ENCODE measurements at regions not wholly inside any gene's neighbourhood (a gene's known extent, or its start where the extent isn't known, plus 50 kb on each side); places are given as distances from the start of the nearest gene placed in this dataset.
"Not testable (repeated sequence)": the region's sequence is repeated elsewhere in the genome, so short reads cannot be mapped to it uniquely, and the experiment has no call there.

DNA sequence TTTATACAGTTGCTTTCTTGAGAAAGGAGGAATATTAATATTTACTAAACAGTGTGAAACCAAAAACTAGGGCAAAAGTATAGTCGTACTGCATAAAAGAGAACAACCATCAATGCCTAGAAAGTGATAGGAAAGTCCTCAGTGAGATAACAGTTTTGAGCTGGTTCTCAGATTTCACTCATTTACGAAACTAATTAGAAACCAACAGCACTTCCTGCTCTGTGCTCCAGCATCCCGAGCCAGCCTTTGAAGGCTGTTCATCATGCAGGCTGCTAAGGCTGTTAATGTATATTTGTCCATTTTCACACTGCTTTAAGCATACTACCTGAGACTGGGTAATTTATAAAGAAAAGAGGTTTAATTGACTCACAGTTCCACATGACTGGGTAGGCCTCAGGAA is 2039.9 kb downstream of the EFNA5 start:
- DNase-seq = no peak

DNA sequence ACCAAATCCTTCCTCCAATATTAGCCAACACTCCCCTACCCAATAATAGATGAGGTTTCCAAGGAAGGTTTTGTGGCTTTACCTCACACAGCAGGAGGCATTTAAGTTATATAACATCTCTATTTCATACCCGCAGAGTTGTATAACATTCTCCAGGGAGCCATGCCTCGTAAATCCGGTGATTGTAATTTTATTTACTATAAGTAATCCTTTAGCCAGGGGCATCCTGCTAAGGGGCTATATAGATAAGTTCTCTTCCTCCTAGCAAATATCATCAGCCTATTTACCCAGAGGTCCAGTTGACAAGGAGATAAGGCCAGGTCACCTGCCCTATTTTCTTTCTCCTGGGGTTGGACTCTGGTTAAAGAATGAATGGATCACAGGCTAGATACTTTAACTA is 2051.0 kb downstream of the EFNA5 start:
- no peak for DNase-seq

DNA sequence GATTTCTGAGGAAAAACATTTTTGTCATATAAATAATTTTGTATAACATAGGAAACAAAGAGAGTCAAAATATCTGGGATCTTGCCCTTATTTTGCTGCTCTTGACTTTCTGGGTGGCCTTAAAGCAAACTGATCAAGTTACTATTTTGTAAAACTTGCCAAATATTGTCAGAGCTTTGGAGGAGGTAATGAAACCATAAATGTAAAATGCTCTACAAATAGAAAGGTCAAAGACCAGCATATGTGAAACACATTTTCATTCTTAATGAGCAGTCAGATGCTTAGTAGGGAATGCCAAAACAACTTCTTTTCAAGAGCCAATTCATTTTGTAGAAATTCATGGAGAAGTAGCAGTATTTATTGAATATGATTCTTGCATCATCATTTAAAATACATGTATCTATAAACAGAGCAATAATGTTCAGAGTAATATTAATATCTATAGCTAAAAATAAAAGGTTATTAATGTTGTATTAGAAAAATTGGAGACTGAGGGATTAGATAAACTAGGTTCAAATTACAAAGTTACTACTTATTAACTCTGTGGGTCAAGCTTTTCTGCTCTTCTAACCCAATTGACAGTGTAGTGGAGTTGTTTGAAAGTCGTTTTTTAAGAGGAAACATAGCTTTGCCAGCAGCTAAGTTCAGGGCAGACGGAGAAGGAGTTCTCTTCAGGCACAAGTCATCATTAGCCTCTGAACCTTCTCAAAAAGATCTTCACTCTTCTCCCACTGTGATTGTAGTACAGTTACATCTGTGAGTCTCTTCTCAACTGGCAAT is 2053.1 kb downstream of the EFNA5 start:
- no peak for DNase-seq

DNA sequence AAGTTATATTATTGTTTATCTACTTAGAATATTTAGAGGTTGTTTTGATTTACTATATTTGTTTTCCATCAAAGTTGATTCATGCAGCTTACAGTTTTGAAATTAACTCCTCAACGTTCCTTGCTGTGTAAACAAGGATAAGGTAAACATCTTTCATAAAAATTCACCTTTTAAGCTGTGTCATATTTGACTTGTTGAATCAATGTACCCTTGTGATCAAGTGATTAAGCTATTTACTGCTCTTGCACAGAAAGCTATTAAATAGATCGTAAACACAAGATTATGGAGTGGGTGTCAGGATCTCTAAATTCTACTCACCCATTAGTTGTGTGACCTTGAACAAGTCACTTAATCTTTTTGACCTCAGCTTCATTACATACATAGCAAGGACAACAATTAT is 2054.0 kb upstream of the NUDT12 start:
- DNase-seq = no peak

DNA sequence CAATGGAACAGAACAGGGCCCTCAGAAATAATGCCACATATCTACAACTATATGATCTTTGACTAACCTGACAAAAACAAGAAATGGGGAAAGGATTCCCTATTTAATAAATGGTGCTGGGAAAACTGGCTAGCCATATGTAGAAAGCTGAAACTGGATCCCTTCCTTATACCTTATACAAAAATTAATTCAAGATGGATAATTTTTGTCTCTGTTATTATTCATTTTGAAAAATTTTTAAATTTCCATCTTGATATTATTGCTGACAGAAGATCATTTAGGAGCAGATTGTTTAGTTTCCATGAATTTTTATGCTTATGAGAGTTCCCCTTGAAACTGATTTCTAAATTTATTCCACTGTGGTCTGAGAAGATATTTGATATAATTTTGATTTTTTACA is 2039.8 kb upstream of the NUDT12 start:
- DNase-seq = not testable (repeated sequence)

DNA sequence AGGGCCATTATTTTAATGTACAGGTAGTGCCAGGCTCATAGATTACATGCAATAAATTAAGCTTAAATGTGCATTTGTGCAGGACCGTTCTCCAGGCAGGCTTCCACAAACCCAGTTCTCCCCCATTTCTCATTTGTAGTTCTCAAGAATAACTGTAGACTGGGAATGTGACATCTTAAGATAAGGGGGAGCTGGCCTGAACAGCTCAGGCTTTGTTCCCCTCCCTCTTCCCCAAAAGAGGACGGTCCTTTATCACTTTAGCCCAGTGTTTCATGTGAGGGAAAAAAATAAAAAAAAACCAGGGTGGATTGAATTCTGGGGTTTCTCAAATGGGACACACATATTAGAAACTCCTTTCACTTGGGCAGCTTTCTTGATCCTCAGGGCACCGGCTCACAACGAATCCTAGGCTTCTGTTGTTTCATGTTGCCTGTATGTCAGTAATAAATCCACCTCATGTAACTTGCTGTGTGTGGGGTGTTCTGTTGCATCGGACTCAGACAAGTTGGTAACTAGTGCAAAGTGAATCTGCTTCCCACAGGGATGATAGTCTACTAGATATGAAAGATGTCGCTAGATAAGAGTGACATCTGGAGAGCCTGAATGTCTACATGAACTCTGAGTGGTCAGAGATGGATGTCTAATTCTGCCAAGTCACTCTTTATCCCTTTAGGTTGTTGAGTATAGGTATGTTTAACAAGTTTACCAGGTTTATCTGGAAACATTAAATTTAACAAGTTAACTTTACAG is 2030.6 kb upstream of the NUDT12 start:
- DNase-seq = no peak

DNA sequence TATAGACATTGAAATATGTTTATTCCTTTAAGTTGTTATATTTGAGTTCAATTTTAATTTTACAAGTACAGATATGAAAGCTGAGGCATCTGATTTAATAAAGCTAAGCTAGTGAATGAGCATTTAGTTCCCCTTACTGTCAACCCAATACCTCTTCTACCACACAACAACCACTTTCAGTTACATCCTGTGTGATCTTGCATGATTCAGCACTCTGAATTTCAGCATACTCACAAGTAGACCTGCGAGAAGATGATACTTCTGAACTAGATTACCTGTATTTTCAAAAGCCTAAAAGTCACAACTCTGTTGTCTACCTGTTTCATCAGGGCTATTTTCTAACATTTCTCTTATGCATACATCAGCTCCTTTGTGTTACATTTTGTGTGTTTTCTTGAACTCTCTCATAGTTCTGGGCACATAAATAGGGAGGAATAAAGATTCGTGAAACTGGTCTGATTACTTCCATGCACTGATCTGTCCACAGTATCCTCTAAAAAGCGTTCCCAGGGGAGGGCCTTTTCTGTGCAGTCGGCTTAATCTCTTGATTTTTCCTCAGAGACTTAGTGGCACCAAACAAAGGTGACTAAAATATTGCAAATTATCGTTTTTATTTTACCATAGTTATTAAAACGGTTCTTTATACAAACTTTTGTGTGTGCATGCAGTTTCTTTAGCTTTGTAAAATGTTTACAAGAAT is 2025.5 kb upstream of the NUDT12 start:
- no peak for DNase-seq

DNA sequence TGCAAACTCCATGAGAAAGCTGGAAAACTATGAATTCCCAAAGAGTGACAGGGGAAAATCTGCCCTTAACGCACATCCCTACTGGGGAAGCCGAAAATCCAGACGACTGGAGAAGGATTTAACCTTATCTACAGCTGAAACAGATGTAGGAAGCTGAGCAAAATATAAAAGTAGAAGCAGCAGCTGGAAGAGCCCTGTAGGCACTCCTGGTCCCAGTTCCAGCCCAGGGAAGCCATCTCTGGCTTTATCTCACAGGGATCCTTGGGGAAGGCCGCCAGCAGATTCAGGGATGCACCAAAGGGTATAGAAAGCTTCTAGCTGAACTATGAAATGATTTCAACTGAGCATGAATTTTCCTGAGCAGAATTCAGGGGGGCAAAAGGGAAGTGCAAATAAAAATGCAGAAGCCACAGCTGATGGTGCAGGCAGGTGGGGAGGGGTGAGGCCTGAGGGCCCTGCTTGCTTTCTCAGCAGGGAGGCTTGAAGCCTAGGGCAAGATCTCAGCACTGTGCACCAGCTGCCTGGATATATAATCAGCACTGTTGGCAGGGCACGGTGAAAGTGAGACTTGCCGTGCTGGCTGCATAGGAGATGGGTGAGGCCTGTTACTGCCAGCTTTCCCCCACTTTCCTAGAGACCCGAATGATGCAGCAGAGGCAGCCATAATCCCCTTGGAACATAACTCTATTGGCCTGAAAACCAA is 2019.5 kb upstream of the NUDT12 start:
- DNase-seq = no peak

DNA sequence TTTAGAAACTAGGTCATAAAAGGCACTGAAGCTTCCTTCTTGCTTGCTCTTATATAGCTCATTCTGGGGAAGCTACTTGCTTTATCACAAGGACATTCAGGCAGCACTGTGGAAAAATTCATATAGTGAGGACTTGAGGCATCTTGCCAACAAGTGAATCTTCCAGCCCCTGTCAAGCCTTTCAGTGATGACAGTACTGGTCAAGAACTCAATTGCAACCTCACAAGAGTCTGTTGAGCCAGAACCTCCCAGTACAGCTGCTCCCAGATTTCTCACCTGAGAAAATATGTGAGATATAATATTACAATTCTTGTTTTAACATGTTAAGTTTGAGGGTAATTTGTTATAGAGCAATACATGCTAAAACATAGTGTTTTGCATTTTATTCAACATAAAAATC is 2011.0 kb upstream of the NUDT12 start:
- DNase-seq = no peak

DNA sequence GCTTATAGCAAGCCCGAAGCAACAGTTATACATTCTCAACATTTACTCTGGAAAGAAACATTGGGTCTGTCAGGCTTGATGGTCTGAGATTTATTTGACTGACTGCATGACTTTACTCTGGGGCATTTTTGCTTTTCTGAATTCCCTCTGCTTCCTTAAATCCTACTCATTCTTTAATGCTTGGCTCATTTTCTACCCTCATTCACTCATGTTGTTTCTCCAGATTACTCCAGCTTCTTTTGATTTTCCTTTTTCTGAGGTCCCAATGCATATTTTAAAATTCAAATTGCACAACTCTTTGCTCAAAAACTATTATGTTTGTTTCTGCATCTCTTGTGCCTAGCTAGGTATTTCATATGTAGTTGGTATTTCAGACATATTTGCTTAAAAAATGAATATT is 2002.9 kb upstream of the NUDT12 start:
- no peak for DNase-seq

DNA sequence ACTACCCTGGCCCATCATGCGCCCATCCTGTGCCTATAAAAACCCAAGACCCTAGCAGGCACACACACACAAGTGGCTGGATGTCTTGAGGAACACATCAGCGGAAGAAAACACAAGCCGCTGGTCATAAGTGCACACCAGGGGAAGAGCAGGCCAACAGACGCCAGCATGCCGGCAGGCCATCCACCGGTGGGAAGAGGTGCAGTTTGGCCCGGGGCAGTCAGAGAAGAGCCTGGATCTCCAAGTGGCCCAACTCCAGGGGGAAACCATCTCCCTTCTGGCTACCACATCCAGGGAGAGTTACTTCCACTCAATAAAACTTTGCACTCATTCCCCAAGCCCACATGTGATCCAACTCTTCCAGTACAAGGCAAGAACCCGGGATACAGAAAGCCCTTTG is 2001.3 kb upstream of the NUDT12 start:
- DNase-seq = no peak

DNA sequence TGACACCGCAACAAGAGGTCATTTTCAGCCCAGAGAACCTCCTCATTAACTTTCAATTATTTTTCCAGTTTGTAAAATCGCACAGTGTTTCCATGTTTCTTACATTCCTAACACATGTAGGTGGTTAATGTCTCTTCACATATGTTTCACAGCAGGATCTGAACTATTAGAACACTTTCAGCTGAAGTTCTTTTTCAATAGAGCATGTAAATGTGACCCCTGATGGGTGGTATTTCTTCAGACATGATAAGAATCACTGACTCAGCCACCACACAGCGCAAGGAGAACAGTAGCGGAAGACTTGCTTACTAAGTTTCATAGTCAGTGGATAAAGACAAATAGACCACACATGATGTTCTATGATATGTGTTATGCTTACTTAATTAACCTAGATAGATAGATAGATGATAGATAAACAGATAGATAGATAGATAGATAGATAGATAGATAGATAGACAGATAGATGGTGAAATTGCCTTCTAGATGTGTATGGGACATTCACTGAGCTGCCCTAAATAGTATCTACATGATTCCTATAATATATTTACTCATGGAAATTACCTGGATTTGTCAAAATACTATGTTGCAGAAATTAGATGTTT is 1992.1 kb upstream of the NUDT12 start:
- DNase-seq = no peak

DNA sequence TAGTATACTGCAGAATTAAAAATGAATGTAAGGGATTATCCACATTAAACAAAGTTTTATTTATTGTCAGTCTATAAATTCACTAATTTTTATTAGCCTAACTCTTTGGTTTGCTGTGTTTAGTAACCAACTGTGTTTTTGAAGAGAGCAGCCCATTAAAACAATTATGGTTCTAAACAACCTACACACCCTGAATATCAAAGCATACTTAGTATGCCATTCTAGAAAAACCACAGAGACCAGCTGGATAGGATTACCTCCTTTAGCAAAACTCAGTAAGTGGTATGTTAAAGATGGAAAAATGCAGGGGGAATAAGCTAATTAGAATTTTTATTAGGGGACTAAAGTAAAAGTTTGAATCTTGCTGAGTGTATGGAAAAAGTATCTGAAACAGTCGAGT is 1981.7 kb upstream of the NUDT12 start:
- no peak for DNase-seq

DNA sequence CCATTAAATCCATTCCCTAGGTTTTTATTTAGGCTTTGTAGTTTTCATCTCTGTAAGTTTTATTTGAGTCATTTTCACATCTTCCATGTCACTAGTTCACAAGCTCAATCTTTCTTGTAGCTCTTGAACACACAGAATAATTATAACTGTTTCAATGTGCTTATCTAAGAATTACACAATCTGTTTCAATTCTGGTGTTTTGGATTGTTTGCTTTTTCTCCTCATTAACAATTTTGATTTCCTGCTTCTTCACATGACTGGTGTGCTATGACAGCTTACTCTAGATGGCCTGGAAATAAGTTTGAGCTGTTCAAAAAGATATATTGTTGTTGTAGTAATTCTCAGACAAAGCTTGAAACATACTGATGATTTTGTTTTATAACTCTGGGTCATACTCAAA is 1974.1 kb upstream of the NUDT12 start:
- DNase-seq = no peak

DNA sequence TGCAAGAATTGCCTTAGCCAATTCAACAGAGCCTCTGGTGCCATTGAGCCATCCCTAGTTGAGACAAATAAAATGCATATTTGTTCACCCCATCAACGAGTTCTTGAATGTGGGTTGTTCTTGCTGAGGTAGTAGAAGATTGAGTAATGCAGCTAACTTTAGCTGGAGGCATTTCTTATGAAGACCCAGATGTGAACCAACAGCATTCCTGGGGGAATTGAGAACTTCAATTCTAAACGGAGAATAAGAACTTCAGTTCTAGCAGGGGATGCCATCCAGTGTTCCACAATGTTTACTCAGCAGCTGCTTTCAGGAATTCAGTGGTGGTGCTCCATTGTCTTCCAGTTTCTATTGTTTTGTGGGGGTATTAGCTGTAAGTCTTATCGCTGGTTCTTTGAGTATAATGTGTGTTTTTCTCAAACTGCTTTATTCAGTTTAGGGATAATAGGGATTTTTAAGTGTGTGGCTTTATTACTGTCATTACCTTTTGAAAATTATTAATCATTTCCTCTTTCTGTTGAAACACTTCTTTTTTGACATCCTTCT is 1968.2 kb upstream of the NUDT12 start:
- no peak for DNase-seq

DNA sequence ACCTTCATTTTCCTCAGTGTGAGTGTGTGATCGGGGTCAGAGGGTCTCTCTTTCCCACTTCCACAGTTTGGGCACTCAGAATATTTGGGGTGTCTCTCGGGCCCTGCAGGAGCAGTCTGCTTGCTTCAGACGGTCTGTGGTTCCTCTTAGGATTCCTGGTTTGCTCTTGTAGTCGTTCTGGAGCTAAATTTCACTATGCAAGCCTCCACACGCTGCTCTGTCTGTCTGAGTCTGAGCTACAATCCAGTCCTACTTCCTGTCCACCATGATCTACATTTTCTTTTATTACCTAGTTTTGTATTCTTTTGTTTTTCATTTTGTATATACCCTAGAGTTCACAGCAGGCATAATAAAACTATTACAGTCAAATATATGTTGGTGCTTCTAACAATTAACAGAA is 1967.3 kb upstream of the NUDT12 start:
- DNase-seq = no peak

DNA sequence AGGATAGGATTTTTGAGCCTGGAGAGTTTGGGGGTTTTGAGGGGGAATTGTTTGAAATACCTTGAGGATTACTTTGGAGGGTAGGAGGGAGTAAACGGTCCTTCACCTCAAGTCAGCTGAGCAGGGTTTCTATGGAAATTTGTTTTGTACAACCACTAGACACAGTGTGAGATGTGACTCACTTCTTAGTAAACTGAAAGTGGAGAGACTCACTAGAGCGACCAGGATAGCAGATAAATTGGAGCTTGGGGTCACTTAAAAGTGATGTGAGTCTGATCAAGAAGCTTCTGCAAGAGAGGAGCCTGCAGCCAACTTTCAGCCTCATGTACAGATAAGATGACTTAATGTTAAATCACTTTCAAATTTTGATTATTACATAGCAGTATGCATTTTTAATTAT is 1945.9 kb upstream of the NUDT12 start:
- DNase-seq = no peak

DNA sequence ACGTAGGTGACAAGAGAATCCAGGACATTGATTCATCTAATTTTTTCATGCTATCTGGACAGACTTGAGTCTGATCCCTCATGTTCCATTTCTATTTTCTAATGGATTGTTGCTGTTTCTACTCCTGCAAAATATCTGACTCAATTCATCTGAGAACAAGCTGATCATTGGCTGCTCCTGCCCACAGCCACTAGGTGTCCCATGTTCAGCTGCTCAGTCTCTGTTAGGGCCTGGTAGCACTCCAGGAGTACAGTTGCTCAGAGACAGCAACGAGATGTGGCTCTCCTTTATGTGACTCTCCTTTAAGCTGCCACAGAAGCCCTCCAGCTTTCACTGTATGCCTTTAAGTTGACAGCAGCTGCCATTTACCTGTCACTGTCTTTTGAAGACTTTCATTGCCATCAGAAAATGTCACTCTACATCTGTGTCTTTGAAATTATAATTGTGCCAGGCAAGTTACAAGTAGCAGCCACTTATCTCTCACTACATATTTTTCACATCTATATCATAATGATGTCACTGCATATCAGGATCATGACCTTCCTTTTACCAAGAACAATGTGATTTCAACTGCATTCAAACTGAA is 1944.2 kb upstream of the NUDT12 start:
- no peak for DNase-seq

DNA sequence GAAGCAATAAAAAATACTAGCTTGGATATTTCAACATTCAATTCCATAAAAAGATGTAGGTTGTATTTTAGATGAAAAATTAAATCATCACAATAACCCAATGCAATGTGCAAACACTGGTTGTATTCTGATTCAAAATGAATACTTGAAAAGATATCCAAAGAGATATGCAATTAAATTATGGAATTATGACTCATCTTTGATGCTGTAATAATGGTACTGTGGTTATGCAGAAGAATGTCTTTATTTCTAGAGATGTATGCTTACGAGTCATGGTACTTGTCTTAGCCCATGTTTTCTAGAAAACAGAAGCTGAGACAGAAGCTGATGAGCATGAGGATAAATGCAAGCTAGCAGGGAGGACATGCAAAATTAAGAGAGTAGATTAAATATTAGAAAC is 1941.4 kb upstream of the NUDT12 start:
- no peak for DNase-seq

DNA sequence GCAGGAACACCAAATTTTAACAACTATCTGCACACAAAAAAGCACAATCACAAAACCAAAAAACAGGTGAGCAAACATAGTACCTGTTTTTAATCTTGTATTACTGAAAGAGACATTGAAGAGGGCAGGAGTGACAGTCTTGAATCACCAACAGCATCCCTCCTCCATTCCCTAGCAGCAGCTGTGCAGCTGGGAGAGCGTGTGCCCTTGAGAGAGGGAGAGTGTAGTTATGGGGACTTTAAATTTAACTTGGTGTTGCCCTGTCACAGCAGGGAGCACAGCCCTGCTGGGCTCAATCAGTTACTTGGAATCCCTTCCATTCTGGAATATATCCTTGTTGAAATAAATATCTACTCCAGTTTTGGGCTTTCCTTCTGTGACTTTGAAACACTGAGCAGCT is 1938.7 kb upstream of the NUDT12 start:
- no peak for DNase-seq

DNA sequence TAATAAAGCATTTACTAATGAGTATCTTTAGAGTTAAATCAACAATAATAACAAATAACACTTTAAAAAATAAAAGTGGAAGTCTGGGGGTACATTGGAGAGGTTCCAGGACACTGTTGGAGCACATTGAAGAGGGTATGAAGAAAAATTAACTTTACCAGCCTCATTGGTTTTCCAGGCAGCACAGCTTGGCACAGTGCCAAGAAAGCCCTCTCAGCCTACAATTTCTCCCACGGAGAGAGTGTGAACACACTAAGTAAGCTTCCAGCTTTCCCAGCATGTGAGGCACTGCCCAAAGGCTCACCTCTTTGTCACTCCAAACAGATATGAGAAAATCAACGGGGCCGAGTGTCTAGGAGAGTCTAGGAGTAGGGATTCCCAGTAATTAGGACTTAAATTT is 1912.8 kb upstream of the NUDT12 start:
- no peak for DNase-seq

DNA sequence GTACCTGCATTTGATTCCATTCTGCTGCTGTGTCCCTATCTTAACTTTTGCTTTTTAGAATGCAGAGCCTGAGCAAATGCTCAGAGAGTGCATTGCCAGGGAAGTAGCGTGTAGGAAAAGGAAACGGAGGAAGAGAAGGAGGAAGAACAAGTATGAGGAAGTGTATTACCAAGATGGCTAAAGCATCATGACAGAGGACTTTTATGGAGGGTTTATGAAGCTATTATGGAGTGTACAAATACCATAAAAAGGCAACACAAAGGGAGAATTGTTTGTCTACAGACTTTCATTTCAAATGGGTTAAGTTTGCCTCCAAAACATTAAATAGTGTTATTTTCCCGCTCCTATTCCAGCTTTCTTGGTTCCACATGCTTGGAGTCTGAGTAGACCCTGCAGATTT is 1899.8 kb upstream of the NUDT12 start:
- no peak for DNase-seq

Data from activated CD4-positive, CD25-positive, alpha-beta regulatory T cell treated with anti-CD3 and anti-CD28 coated beads, Interleukin-2, amount 50 U/mL, for 72 hours (primary cell).